Stimulated activated CD4-positive, alpha-beta T cell treated with anti-CD3 and anti-CD28 coated beads, Interleukin-4, amount 100 ng/mL, for 1 hour (primary cell): ENCODE measurements at regions not wholly inside any gene's neighbourhood (a gene's known extent, or its start where the extent isn't known, plus 50 kb on each side); places are given as distances from the start of the nearest gene placed in this dataset.

Experiments
- DNase-seq: peaks from one replicate; pipeline ENCODE4 v3.0.0-alpha.2; 2020

DNA sequence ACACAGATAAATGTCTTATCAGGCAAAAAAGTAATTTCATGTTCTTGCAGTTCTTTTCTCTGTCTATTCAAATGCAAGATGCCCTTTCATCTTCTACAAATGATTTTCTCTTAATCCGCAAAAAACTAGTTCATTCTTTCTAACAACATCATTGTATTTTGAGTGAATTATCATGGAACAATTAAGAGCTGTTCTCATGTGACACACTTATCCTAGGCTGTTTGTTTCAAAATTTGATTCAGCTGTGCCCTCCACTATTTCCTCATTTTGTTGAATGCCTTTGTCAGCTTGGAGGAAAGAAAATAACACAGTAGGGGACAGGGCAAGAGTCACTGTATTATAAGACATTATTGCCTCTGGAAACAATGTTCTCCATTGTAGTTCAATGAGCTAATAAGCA, 396.9 kb downstream of the KCTD12 start:
- DNase-seq, result no peak

DNA sequence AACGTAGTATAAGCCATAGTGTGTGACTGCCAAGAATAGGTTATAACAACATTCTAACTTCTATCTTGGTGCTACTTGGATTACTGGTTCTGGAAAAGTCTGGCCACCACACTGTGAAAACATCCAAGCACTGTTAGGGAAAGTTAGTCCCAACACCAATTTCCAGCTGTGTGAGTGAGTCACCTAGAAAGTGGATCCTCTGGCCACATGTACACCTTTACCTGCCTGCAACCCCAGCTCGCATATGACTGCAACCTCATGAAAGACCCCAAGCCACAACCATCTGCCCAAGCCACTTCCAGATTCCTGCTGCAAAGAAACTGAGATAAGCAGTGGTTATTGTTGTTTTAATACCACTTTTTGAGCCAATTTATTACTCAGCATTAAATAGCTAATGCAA, 404.5 kb downstream of the KCTD12 start:
- no peak for DNase-seq

- DNase-seq, result no peak
These were observed 411.2 kb downstream of the KCTD12 start for GRCh38 chr13:76474966-76475365.

DNA sequence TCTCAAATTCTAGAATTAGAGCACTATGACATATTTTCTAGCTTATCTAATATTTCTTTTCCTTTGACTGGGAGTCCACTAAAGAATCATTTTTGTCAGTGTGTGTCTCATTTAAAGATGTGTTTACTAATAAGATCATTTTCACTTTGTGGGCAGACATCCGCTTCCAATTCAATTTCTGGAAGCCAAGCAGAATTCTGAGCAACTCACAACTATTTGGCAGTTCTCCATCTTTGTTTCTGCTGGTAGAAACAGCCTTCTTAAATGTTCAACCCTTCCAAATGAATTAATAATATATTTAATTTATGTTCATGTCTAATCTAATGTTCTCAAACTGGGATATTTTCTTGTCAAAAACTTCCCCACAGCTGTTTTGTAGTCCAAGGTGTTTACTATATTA, 411.8 kb downstream of the KCTD12 start:
- no peak for DNase-seq

- peak; percentile 60 for DNase-seq
These were observed 412.6 kb downstream of the KCTD12 start for GRCh38 chr13:76473552-76474134.

DNA sequence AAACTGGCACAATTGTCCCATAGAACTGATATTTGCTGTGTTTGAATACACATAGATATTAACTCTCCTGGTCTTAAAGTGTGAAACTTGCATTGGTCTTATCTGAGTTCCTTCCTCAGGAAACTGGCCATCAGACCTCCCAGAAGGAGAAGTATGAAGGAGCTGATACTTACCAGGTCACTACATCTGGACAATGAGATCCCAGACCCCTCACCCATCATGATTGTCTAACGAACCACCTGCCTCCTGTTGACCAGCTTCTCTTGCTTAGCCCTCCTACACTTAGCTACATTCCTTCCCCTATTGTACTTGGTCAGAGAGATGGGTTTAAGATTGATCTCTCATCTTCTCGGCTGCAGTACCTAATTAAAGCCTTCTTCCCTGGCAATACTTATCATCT, 413.3 kb downstream of the KCTD12 start:
- DNase-seq, result no peak

DNA sequence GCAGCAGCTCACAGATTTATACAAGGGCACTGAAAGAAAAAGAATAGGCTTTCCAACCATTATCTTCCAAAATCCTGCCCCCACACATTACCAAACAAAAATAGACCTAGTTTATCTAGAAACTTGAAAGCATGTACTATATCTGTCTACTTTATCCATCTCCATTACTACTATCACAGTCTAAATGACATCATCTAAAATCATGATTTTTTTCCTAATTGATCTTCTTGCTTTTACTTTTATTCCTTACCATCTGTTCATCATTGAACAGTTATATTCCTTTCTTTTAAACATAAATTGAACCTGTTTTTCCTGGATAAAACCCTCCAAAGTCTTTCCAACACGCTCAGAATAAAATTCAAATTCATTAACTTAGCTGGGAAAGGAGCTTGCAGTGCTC, 414.7 kb downstream of the KCTD12 start:
- DNase-seq, result no peak

DNA sequence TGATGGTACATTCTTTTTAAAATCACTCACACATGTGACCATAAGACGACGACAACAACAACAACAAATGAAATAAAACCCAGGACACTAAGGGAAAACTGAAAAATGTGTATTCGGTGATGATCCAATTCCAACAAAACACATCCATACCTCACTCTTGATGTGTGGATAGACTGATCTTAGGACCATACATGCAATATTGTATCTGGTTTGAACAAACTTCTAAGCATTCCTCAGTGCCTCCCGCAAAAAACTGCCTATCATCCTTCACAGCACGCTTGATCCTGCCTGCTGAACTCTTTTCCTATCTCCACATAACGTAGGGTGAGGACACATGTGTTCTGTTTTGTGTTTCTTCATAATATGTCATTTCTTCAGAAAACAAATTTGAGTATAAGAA, 415.2 kb downstream of the KCTD12 start:
- DNase-seq, result no peak

DNA sequence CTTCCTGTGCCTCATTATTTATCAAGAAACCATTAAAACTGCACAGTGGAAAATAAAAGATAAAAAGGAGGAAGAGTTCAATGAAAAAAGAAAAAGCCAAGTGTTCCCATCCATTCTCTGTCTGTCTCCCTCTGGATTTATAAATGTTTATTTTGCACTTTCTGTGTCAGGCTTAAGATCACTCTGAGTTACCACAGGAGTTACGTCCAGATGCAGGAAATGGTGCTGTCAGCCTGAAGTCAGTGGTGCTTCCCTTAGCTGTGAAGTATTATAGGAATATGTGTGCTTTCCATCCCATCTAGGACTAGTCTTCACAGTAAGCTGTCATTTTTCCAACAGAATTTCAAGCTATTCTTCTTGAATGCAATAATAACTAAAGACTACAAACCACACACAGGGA, 420.2 kb downstream of the KCTD12 start:
- no peak for DNase-seq

GRCh38 chr13:76463314-76463713, 422.9 kb downstream of the KCTD12 start:
- no peak for DNase-seq

- no peak for DNase-seq
These were observed 424.2 kb downstream of the KCTD12 start for GRCh38 chr13:76461999-76462398.

GRCh38 chr13:76461484-76461883, 424.7 kb downstream of the KCTD12 start:
- no peak for DNase-seq

DNA sequence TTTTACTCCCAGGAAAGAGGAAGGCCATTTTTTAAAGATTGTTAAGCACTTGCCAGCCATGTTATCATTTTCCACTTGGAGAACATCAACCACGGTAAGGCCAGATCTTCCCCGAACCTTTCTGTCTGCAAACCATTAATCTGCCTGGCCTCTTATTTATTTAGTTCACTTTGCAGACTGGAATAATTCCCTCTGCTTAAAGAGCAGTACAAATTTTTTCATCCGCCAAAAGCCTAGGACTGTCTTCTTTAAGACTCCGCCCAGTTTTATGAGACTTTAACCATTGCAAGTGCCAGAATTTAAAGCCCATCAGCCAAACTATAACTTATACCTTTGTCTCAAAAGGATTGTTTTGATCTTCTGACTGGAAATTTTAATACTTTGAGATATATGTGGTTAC, 426.3 kb downstream of the KCTD12 start:
- no peak for DNase-seq

- DNase-seq, result no peak
These were observed 430.2 kb downstream of the KCTD12 start for GRCh38 chr13:76455960-76456359.

DNA sequence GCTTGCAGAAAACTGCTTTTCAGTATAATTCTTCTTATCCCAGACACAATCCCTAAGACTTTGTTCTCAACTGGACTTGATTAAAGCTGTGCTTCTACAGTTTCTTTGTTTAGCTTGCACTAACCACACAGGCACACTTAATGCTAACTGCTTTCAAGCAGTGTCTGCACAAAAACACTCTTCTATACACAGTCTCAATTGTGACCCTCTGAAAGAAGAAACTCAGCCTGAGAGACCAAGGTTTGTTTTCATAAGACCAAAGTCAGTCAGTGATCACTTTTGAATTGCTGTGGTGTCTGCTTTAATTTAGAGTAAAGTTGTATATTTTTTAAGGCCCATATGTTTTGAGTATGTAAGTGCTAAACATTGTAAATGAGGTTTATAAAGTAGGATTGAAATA, 431.2 kb downstream of the KCTD12 start:
- no peak for DNase-seq

GRCh38 chr13:76449716-76450115, 436.5 kb downstream of the KCTD12 start:
- no peak for DNase-seq

GRCh38 chr13:76446191-76446590, 440.0 kb downstream of the KCTD12 start:
- DNase-seq, result no peak

GRCh38 chr13:76440568-76440967, 445.6 kb downstream of the KCTD12 start:
- DNase-seq, result no peak

GRCh38 chr13:76439546-76439945, 446.7 kb downstream of the KCTD12 start:
- no peak for DNase-seq

DNA sequence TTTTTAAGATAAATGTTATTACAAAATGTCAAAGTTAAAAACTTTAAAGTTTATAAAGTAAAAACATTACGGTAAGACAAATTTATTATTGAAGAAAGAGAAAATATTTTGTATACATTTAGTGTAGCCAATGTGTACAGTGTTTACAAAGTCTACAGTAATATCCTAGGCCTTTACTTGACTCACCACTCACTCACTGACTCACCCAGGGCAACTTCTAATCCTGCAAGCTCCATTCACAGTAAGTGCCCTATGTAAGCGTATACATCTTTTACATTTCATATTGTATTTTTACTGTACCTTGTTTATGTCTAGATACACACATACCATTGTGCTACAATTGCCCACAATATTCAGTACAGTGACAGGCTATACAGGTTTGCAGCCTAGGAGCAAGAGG, 448.2 kb downstream of the KCTD12 start:
- no peak for DNase-seq

- no peak for DNase-seq
These were observed 460.3 kb downstream of the KCTD12 start for GRCh38 chr13:76425935-76426334.

GRCh38 chr13:76421011-76421410, 465.2 kb downstream of the KCTD12 start:
- DNase-seq, result no peak

GRCh38 chr13:76418404-76418803, 467.8 kb downstream of the KCTD12 start:
- no peak for DNase-seq

GRCh38 chr13:76414320-76414719, 471.9 kb downstream of the KCTD12 start:
- DNase-seq, result no peak

GRCh38 chr13:76406243-76406642, 480.0 kb downstream of the KCTD12 start:
- DNase-seq, result no peak

- DNase-seq, result no peak
These were observed 487.8 kb downstream of the KCTD12 start for GRCh38 chr13:76398425-76398824.
